ENCODE measurements at regions not wholly inside any gene's neighbourhood (a gene's known extent, or its start where the extent isn't known, plus 50 kb on each side); places are given as distances from the start of the nearest gene placed in this dataset.
"Not testable (repeated sequence)": the region's sequence is repeated elsewhere in the genome, so short reads cannot be mapped to it uniquely, and the experiment has no call there.

DNA sequence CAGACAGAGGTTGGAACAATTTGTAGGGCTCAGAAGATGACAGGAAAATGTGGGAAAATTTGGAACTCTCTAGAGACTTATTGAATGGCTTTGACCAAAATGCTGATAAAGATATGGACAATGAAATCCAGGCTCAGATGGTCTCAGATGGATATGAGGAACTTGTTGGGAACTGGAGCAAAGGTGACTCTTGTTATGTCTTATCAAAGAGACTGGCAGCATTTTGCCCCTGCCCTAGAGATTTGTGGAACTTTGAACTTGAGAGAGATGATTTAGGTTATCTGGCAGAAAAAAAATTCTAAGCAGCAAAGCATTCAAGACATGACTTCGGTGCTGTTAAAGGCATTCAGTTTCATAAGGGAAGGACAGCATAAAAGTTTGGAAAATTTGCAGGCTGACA, 347.9 kb upstream of the RPS23 start:
- H3K4me3 Mint-ChIP-seq; H3K27ac Mint-ChIP-seq; H3K9me3 Mint-ChIP-seq; H3K4me1 Mint-ChIP-seq (ENCODE audit: low read depth); DNase-seq; H3K27me3 Mint-ChIP-seq; H3K36me3 Mint-ChIP-seq (ENCODE audit: low read depth): not testable (repeated sequence)

GRCh38 chr5:82624062-82624461, 345.9 kb upstream of the RPS23 start:
- Mint-ChIP-seq H3K36me3 (ENCODE audit: low read depth) (no peaks in the 10 kb centered on the region), H3K4me1 (ENCODE audit: low read depth) (peaks cover 5% of the 10 kb centered on the region), H3K27ac (no peak overlapping the region), H3K9me3 (no peaks in the 10 kb centered on the region), H3K27me3 (no peaks in the 10 kb centered on the region), H3K4me3 (no peak overlapping the region)
- DNase-seq, result no peak

DNA sequence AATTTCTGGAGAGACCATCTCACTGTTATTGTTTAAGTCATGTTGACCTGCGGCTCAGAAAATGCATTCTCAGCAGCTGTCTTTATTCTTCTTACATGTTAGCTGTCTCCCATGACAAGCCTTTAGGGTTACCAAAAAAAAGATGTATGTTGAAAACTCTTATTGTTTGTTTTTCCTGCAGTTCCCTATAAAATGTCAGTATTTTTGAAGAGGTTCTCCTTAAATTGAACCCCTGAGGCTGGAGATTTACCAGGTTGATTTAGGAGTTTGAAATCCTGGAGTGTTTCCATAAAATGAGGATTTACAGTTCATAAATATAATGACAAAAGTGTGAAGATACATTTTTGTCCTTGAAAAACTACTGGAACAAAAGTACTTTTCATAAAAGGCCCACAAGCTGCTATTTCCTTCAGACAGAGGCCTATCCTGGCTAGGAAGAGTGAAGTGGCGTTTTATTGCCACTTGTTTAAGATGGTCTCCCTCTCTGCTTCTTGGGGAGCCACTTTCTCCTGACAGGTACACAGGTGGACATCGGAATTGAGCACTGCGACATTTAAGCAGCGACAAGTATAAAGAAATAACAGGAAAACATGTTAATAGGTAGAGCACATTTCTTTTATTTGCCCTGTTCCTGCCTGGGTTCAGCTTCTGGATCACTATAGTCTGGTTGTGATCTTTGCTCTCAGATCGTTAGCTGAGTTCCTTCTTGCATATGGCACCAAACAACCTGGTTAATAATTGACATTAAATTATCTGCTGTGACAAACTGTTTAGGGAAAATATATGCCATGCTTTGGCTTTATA, 344.8 kb upstream of the RPS23 start:
- Mint-ChIP-seq H3K27me3 (no peaks in the 10 kb centered on the region), H3K4me3 (no peak overlapping the region), H3K9me3 (no peaks in the 10 kb centered on the region), H3K4me1 (ENCODE audit: low read depth) (peaks cover 5% of the 10 kb centered on the region), H3K27ac (no peak overlapping the region), H3K36me3 (ENCODE audit: low read depth) (no peaks in the 10 kb centered on the region)
- DNase-seq, result no peak

DNA sequence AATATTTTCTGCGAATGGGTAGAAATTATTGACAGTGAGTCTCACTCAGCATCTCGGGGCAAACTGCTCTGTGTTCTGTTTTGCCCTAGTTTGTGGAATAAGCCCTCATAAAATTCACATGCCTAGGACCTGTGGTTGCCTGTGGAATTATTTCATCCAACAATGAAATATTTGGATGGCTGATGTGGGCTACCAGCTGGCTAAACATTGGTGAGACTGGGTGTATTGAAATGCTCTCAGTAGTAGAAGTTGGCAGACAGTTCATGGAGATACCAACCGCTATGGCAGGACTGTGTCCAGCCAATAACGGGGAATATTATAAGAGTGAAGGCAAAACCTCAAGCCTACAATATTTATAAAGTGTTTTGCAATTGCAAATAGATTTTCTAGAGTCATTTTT, 344.1 kb upstream of the RPS23 start:
- Mint-ChIP-seq H3K4me1 (ENCODE audit: low read depth) (peaks cover 5% of the 10 kb centered on the region), H3K27ac (no peak overlapping the region), H3K9me3 (no peaks in the 10 kb centered on the region), H3K4me3 (no peak overlapping the region), H3K27me3 (no peaks in the 10 kb centered on the region), H3K36me3 (ENCODE audit: low read depth) (no peaks in the 10 kb centered on the region)
- DNase-seq, result no peak

- Mint-ChIP-seq H3K36me3 (ENCODE audit: low read depth) (no peaks in the 10 kb centered on the region), H3K9me3 (no peaks in the 10 kb centered on the region), H3K27ac (no peak overlapping the region), H3K4me3 (no peak overlapping the region), H3K27me3 (no peaks in the 10 kb centered on the region), H3K4me1 (ENCODE audit: low read depth) (peaks cover 5% of the 10 kb centered on the region)
- no peak for DNase-seq
Measured at GRCh38 chr5:82620957-82621600, 342.9 kb upstream of the RPS23 start.

DNA sequence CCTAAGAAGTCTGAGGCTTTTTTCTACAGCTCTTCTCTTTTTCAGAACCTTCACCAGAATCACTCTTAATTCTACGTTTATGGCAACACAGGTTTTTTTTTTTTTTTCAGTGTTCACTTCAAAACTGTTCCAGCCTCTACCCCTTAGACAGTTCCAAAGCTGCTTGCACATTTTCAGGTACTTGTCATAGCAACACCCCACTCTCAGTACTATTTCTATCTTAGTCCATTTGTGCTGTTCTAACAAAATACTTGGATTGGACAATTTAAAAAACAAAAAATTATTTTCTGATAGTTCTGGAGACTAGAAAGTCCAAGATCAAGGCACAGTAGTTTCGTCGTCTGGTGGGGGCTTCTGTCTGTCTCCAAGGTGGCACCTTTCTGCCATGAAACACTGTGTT, 340.9 kb upstream of the RPS23 start:
- Mint-ChIP-seq H3K4me1 (ENCODE audit: low read depth) (peaks cover 5% of the 10 kb centered on the region), H3K27me3 (no peaks in the 10 kb centered on the region), H3K36me3 (ENCODE audit: low read depth) (no peaks in the 10 kb centered on the region), H3K4me3 (no peak overlapping the region), H3K9me3 (peaks cover 6% of the 10 kb centered on the region), H3K27ac (no peak overlapping the region)
- DNase-seq, result no peak

DNA sequence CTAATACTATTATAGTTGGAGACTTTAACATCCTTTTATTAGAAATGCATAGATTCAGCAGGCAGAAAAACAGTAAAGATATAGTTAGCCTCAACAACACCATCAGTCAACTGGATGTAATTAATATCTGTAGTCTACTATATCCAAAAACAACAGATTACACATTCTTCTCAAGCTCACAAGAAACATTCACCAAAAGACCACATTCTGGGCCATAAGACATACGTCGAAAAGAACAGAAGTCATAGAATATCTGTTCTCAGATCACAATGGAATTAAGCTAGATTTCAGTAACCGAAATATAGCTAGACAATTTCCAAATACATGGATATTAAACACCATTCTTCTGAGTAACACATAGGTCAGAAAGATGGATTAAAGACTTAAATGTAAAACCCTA, 336.6 kb upstream of the RPS23 start:
- H3K9me3 Mint-ChIP-seq, result peaks cover 12% of the 10 kb centered on the region
- DNase-seq, result no peak
- no peak overlapping the region for H3K4me3 Mint-ChIP-seq
- H3K36me3 Mint-ChIP-seq (ENCODE audit: low read depth), result no peaks in the 10 kb centered on the region
- no peaks in the 10 kb centered on the region for H3K27me3 Mint-ChIP-seq
- no peaks in the 10 kb centered on the region for H3K4me1 Mint-ChIP-seq (ENCODE audit: low read depth)
- H3K27ac Mint-ChIP-seq, result no peak overlapping the region

DNA sequence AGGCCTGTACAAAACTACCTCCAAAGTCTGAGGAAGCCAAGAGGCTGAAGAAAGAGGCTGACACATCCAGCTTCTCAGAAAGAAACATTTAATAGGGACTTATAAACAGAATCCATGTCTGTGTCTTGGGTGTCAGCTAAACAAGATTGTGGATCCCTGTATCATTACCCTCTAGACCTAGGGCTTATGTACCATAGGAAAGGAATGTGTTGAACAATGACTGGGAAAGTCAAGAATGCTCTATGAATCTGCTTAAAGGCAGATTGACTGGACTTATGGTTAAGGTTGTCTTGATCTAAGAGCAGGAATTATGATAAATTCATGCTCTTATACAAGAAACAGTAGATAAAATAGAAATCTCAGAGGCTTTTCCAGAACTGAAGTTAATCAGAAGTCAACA, 335.7 kb upstream of the RPS23 start:
- DNase-seq, result no peak
- no peaks in the 10 kb centered on the region for H3K36me3 Mint-ChIP-seq (ENCODE audit: low read depth)
- no peaks in the 10 kb centered on the region for H3K4me1 Mint-ChIP-seq (ENCODE audit: low read depth)
- peaks cover 3% of the 10 kb centered on the region for H3K27me3 Mint-ChIP-seq
- no peak overlapping the region for H3K27ac Mint-ChIP-seq
- H3K9me3 Mint-ChIP-seq, result peaks cover 12% of the 10 kb centered on the region
- H3K4me3 Mint-ChIP-seq, result no peak overlapping the region

- Mint-ChIP-seq H3K4me1 (ENCODE audit: low read depth) (no peaks in the 10 kb centered on the region), H3K27ac (no peak overlapping the region), H3K36me3 (ENCODE audit: low read depth) (no peaks in the 10 kb centered on the region), H3K4me3 (no peak overlapping the region), H3K9me3 (peaks cover 15% of the 10 kb centered on the region), H3K27me3 (peaks cover 3% of the 10 kb centered on the region)
- no peak for DNase-seq
Measured at GRCh38 chr5:82610686-82611085, 332.5 kb upstream of the RPS23 start.

GRCh38 chr5:82605441-82605973, 327.4 kb upstream of the RPS23 start:
- Mint-ChIP-seq H3K27me3 (peaks cover 8% of the 10 kb centered on the region), H3K36me3 (ENCODE audit: low read depth) (no peaks in the 10 kb centered on the region), H3K4me1 (ENCODE audit: low read depth) (no peaks in the 10 kb centered on the region), H3K4me3 (no peak overlapping the region), H3K9me3 (peaks cover 3% of the 10 kb centered on the region), H3K27ac (no peak overlapping the region)
- no peak for DNase-seq

GRCh38 chr5:82603033-82603987, 325.2 kb upstream of the RPS23 start:
- peaks cover 5% of the 10 kb centered on the region for H3K27me3 Mint-ChIP-seq
- DNase-seq, result no peak
- no peaks in the 10 kb centered on the region for H3K4me1 Mint-ChIP-seq (ENCODE audit: low read depth)
- no peaks in the 10 kb centered on the region for H3K36me3 Mint-ChIP-seq (ENCODE audit: low read depth)
- H3K4me3 Mint-ChIP-seq, result no peak overlapping the region
- peaks cover 3% of the 10 kb centered on the region for H3K9me3 Mint-ChIP-seq
- no peak overlapping the region for H3K27ac Mint-ChIP-seq

DNA sequence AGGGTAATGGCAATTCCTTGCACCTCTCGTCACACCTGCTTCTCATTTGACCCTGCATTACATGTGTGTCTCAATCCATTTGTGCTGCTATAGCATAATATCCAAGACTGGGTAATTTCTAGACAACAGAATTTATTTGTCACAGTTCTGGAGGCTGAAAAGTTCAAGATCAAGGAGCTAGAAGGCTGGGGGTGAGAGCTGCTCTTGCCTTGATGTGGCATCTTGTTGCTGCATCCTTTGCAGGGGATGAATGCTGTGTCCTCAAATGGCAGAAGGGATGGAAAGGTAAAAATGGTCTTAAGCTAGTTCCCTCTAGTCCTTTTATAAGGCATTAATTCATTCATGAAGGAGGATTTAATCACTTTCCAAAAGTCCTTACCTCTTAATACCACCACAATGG, 323.7 kb upstream of the RPS23 start:
- no peak for DNase-seq
- H3K27me3 Mint-ChIP-seq, result peaks cover 5% of the 10 kb centered on the region
- H3K27ac Mint-ChIP-seq, result no peak overlapping the region

DNA sequence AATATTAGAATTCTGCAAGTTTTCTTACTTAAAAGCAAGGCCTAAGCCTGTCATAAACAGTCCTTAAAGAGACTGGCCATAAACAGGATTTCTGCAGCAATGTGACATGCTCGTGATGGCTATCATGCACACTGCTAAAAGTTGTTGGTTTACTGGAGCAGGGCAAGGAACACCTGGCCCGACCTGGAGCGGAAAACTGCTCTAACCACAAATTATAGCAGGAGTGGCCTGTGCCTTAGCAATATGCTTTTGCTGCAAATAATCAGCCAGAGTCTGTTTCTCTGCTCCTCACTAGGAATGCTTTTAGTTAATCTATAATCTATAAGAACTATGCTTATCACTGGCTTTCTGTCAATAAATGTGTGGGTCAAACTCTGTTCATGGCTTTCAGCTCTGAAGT, 322.9 kb upstream of the RPS23 start:
- H3K36me3 Mint-ChIP-seq (ENCODE audit: low read depth), result no peaks in the 10 kb centered on the region
- no peak overlapping the region for H3K27ac Mint-ChIP-seq
- no peaks in the 10 kb centered on the region for H3K4me1 Mint-ChIP-seq (ENCODE audit: low read depth)
- H3K9me3 Mint-ChIP-seq, result peaks cover under 1% of the 10 kb centered on the region
- no peak for DNase-seq
- peaks cover 5% of the 10 kb centered on the region for H3K27me3 Mint-ChIP-seq
- no peak overlapping the region for H3K4me3 Mint-ChIP-seq

More for the DNA sequence above, 323.7 kb upstream of the RPS23 start:
- H3K9me3 Mint-ChIP-seq, result peaks cover 3% of the 10 kb centered on the region
- H3K4me1 Mint-ChIP-seq (ENCODE audit: low read depth), result no peaks in the 10 kb centered on the region
- no peak overlapping the region for H3K4me3 Mint-ChIP-seq
- no peaks in the 10 kb centered on the region for H3K36me3 Mint-ChIP-seq (ENCODE audit: low read depth)

DNA sequence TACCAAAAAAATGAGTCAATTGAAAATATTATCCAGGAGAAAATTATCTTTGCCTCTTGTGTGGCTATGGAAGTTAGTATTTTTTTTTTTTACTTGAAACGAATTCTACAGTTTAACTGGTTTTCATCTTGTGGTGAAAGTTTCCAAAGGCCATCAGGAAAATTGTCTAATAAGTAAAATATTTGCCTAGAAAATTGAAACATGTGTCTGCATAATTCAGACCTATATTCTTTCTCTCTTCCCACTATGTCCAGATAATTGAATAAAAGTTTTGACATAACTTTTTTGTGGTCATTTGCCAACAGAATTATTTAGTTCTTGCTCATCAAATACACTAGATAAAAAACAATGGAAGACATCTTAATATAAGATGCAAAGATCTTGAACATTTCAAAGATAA, 321.5 kb upstream of the RPS23 start:
- Mint-ChIP-seq H3K4me3 (no peak overlapping the region), H3K36me3 (ENCODE audit: low read depth) (no peaks in the 10 kb centered on the region), H3K27ac (no peak overlapping the region), H3K9me3 (no peaks in the 10 kb centered on the region), H3K27me3 (peaks cover 11% of the 10 kb centered on the region), H3K4me1 (ENCODE audit: low read depth) (no peaks in the 10 kb centered on the region)
- no peak for DNase-seq
